ENCODE measurements at regions not wholly inside any gene's neighbourhood (a gene's known extent, or its start where the extent isn't known, plus 50 kb on each side); places are given as distances from the start of the nearest gene placed in this dataset.

GRCh38 chr5:124641154-124641792 is 105.2 kb downstream of the ZNF608 start (continued):
- TF ChIP-seq NFE2 (CRISPR knock-in tag; IDR thresholded peaks at IDR 0.05) (no peak), ELF4 (CRISPR knock-in tag; IDR thresholded peaks at IDR 0.05; ENCODE audit: borderline replicate concordance) (no peak), ZNF788 (CRISPR knock-in tag; IDR thresholded peaks at IDR 0.05; ENCODE audit: borderline replicate concordance) (no peak), ZGPAT (CRISPR knock-in tag; IDR thresholded peaks at IDR 0.05) (no peak), CERS6 (CRISPR knock-in tag; IDR thresholded peaks at IDR 0.05) (no peak), ZNF639 (CRISPR knock-in tag; conservative IDR thresholded peaks at IDR 0.05) (no peak), ZNF616 (CRISPR knock-in tag; IDR thresholded peaks at IDR 0.05; ENCODE audit: low read depth) (no peak), ZNF775 (CRISPR knock-in tag; IDR thresholded peaks at IDR 0.05; ENCODE audit: borderline replicate concordance) (no peak), IKZF4 (CRISPR knock-in tag; IDR thresholded peaks at IDR 0.05; ENCODE audit: borderline replicate concordance, low read depth, not compliant biosample characterization) (no peak), ZNF792 (CRISPR knock-in tag; IDR thresholded peaks at IDR 0.05) (no peak), ZNF776 (CRISPR knock-in tag; IDR thresholded peaks at IDR 0.05) (no peak), ZNF225 (CRISPR knock-in tag; IDR thresholded peaks at IDR 0.05) (no peak), EEA1 (CRISPR knock-in tag; IDR thresholded peaks at IDR 0.05; ENCODE audit: borderline replicate concordance) (no peak), ZNF878 (CRISPR knock-in tag; IDR thresholded peaks at IDR 0.05) (no peak), ZNF777 (CRISPR knock-in tag; IDR thresholded peaks at IDR 0.05) (no peak), ZNF20 (CRISPR knock-in tag; IDR thresholded peaks at IDR 0.05) (no peak), MEIS2 (CRISPR knock-in tag; IDR thresholded peaks at IDR 0.05) (no peak), CCDC6 (CRISPR knock-in tag; IDR thresholded peaks at IDR 0.05) (no peak), ZNF724P (CRISPR knock-in tag; IDR thresholded peaks at IDR 0.05; ENCODE audit: borderline replicate concordance) (no peak), SAP130 (CRISPR knock-in tag; IDR thresholded peaks at IDR 0.05; ENCODE audit: low read depth) (peak; percentile 18; the same call in 1 of the 2 replicates), ZNF589 (CRISPR knock-in tag; conservative IDR thresholded peaks at IDR 0.05) (no peak), NFYC (CRISPR knock-in tag; IDR thresholded peaks at IDR 0.05) (no peak), ZNF512 (CRISPR knock-in tag; IDR thresholded peaks at IDR 0.05) (no peak), ZNF614 (CRISPR knock-in tag; IDR thresholded peaks at IDR 0.05; ENCODE audit: borderline replicate concordance) (no peak), FOXO1 (CRISPR knock-in tag; IDR thresholded peaks at IDR 0.05) (no peak), MAX (IDR thresholded peaks at IDR 0.05) (0 out of 2 replicates have a peak, but pooled peaks have one; percentile 33)
